SK-N-MC (cell line): ENCODE measurements at regions not wholly inside any gene's neighbourhood (a gene's known extent, or its start where the extent isn't known, plus 50 kb on each side); places are given as distances from the start of the nearest gene placed in this dataset.

Experiments
- EZH2 ChIP-seq: fragments of 200-600 bp; sonication (generic); IDR thresholded peaks from one replicate; pipeline ENCODE4 v1.6.1; 2017; ENCODE audit warnings: antibody characterized with exemption
- FOXP2 ChIP-seq: optimal IDR thresholded peaks from 2 replicates; pipeline ENCODE3; 2011; ENCODE audit warnings: mild to moderate bottlenecking, moderate library complexity; ENCODE audit not compliant: insufficient read depth; ENCODE audit errors: extremely low read length, control extremely low read depth
- POLR2AphosphoS5 ChIP-seq: IDR thresholded peaks from 2 replicates; pipeline ENCODE4 v1.6.1; 2012; ENCODE audit warnings: mild to moderate bottlenecking, low read depth, low read length, borderline replicate concordance

DNA sequence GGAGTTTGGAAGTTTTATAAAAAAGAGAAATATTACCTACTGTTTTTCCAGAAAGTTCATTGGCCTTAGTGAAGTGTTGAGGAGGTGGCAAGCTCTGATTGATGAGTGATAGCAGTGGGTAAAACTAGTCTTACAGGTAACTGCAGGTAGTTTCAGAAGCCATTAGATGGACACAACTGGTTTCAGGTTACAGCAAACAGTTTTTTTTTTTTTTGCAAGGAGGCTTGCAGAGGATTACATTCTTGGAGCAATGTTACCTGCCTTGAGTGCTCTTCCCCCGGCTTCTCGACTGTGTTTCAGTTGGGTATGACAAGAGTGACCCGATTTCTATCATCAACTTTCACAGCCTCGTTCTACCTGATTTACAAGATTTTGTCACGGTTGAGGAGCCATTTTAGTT is 333.4 kb downstream of the YTHDC2 start:
- TF ChIP-seq POLR2AphosphoS5: no peak
- TF ChIP-seq EZH2: no peak
- TF ChIP-seq FOXP2: no peak
